GM23248 (cell line): ENCODE measurements at regions not wholly inside any gene's neighbourhood (a gene's known extent, or its start where the extent isn't known, plus 50 kb on each side); places are given as distances from the start of the nearest gene placed in this dataset.

Experiments used
- DNase-seq: peaks from one replicate; pipeline ENCODE4 v3.0.0-alpha.2; 2015
- H2AFZ ChIP-seq: fragments of 200-600 bp; sonication (generic); 2 replicates; pipeline ENCODE4 v1.6.1; 2016; ENCODE audit warnings: antibody characterized with exemption
- H3F3A ChIP-seq: fragments of 200-600 bp; sonication (generic); 2 replicates; pipeline ENCODE4 v1.6.1; 2016; ENCODE audit warnings: mild to moderate bottlenecking, antibody characterized with exemption, mixed run types; ENCODE audit not compliant: insufficient read depth
- H3K27ac ChIP-seq: fragments of 200-600 bp; sonication (generic); 2 replicates; pipeline ENCODE4 v1.5.1; 2016; ENCODE audit warnings: mild to moderate bottlenecking
- H3K27me3 ChIP-seq: fragments of 200-600 bp; sonication (generic); replicated peaks from 2 replicates; pipeline ENCODE4 v1.6.1; 2016; ENCODE audit warnings: mild to moderate bottlenecking; ENCODE audit not compliant: insufficient read depth
- H3K36me3 ChIP-seq: fragments of 200-600 bp; sonication (generic); 2 replicates; pipeline ENCODE4 v1.6.1; 2016; ENCODE audit warnings: low read depth, mild to moderate bottlenecking
- H3K4me1 ChIP-seq: fragments of 200-600 bp; sonication (generic); 2 replicates; pipeline ENCODE4 v1.6.1; 2016; ENCODE audit warnings: mild to moderate bottlenecking; ENCODE audit not compliant: insufficient read depth
- H3K4me2 ChIP-seq: fragments of 200-600 bp; sonication (generic); one replicate; pipeline ENCODE4 v1.6.1; 2016; ENCODE audit warnings: mild to moderate bottlenecking; ENCODE audit not compliant: unreplicated experiment
- H3K4me3 ChIP-seq: fragments of 200-600 bp; sonication (generic); 2 replicates; pipeline ENCODE4 v1.5.1; 2016; ENCODE audit warnings: mild to moderate bottlenecking
- H3K79me2 ChIP-seq: fragments of 200-600 bp; sonication (generic); 2 replicates; pipeline ENCODE4 v1.6.1; 2016; ENCODE audit warnings: mild to moderate bottlenecking; ENCODE audit not compliant: insufficient read depth
- H3K9ac ChIP-seq: fragments of 200-600 bp; sonication (generic); 2 replicates; pipeline ENCODE4 v1.6.1; 2016; ENCODE audit warnings: mild to moderate bottlenecking
- H3K9me2 ChIP-seq: fragments of 200-600 bp; sonication (generic); 2 replicates; pipeline ENCODE4 v1.6.1; 2016; ENCODE audit warnings: mixed run types, mild to moderate bottlenecking, moderate library complexity; ENCODE audit not compliant: insufficient read depth
- H3K9me3 ChIP-seq: fragments of 200-600 bp; sonication (generic); one replicate; pipeline ENCODE4 v1.6.1; 2017; ENCODE audit warnings: low read depth
- H4K20me1 ChIP-seq: fragments of 200-600 bp; sonication (generic); 2 replicates; pipeline ENCODE4 v1.6.0; 2016; ENCODE audit not compliant: insufficient read depth
- EZH2 ChIP-seq: fragments of 200-600 bp; sonication (generic); IDR thresholded peaks from 2 replicates; pipeline ENCODE4 v1.6.1; 2018; ENCODE audit warnings: antibody characterized with exemption, mild to moderate bottlenecking; ENCODE audit not compliant: insufficient read depth, poor library complexity, severe bottlenecking
- EZH2phosphoT487 ChIP-seq: fragments of 200-600 bp; sonication (generic); IDR thresholded peaks from 2 replicates; pipeline ENCODE4 v1.6.1; 2018; ENCODE audit warnings: antibody characterized with exemption, moderate library complexity, mild to moderate bottlenecking, low read depth; ENCODE audit not compliant: insufficient read depth
- WGBS, 2 experiments: methylation state at CpG; one replicate each; pipeline ENCODE4 v1.1.6; 2015 to 2017; ENCODE audit warnings: low lambda C conversion rate in 2 of 2, low coverage in 1 of 2; ENCODE audit errors: missing lambda C conversion rate in 2 of 2; 5-methylcytosine and 5-hydroxymethylcytosine counted together
- in situ Hi-C: fragments of 300-500 bp; cut with MboI; formaldehyde crosslinking; loops from 2 replicates; pipeline ENCODE4 v1.15.0; 2020

GRCh38 chr12:111310076-111310870 lies 58.6 kb downstream of the PHETA1 start:
- DNase-seq: no peak
- Histone ChIP-seq H3K4me1 (no peaks in the 10 kb centered on the region), H3K4me2 (no peak overlapping the region), H3K27me3 (no peaks in the 10 kb centered on the region; the same call in 1 of the 2 replicates), H3K36me3 (no peaks in the 10 kb centered on the region), H3K27ac (no peak overlapping the region), H3K4me3 (no peak overlapping the region), H3K9ac (no peak overlapping the region), H3K79me2 (no peaks in the 10 kb centered on the region), H3K9me3 (no peaks in the 10 kb centered on the region), H3F3A (no peaks in the 10 kb centered on the region), H4K20me1 (no peaks in the 10 kb centered on the region), H3K9me2 (no peaks in the 10 kb centered on the region), H2AFZ (no peak overlapping the region)
- in situ Hi-C loops: no loop called here
- TF ChIP-seq EZH2: no peak
- no peak for TF ChIP-seq EZH2phosphoT487
- 70 to 85% methylated on average over 16 to 28 of the region's 37 CpGs for WGBS, 2 experiments

- in situ Hi-C loops: loop anchor here (10.0 kb wide), 1 partner anchor 375 kb away; no protein-coding TSS in a partner anchor
- no peak overlapping the region for H3K9ac ChIP-seq
- H3K79me2 ChIP-seq: no peaks in the 10 kb centered on the region
- no peaks in the 10 kb centered on the region for H4K20me1 ChIP-seq
- H3F3A ChIP-seq: no peaks in the 10 kb centered on the region
- H3K4me3 ChIP-seq: no peak overlapping the region
- H3K27ac ChIP-seq: no peak overlapping the region
- H3K27me3 ChIP-seq: no peaks in the 10 kb centered on the region; the same call in 1 of the 2 replicates
- TF ChIP-seq EZH2: no peak
- no peak for TF ChIP-seq EZH2phosphoT487
- H3K36me3 ChIP-seq: no peaks in the 10 kb centered on the region
- H3K9me3 ChIP-seq: peaks cover 2% of the 10 kb centered on the region
- no peak for DNase-seq
- no peak overlapping the region for H2AFZ ChIP-seq
- no peak overlapping the region for H3K4me2 ChIP-seq
- H3K4me1 ChIP-seq: no peaks in the 10 kb centered on the region
- H3K9me2 ChIP-seq: no peaks in the 10 kb centered on the region
- WGBS, 2 experiments: 30 to 40% methylated on average over 1 to 3 of the region's 3 CpGs
Measured at GRCh38 chr12:111309584-111309983, 59.3 kb downstream of the PHETA1 start.

GRCh38 chr12:111308473-111308872 lies 60.4 kb downstream of the PHETA1 start:
- H3K27me3 ChIP-seq: no peaks in the 10 kb centered on the region; the same call in 1 of the 2 replicates
- no peak overlapping the region for H2AFZ ChIP-seq
- no peak overlapping the region for H3K27ac ChIP-seq
- no peaks in the 10 kb centered on the region for H3K9me2 ChIP-seq
- no peak overlapping the region for H3K4me3 ChIP-seq
- in situ Hi-C loops: loop anchor here (10.0 kb wide), 1 partner anchor 374 kb away; no protein-coding TSS in a partner anchor
- H3K79me2 ChIP-seq: no peaks in the 10 kb centered on the region
- no peak for TF ChIP-seq EZH2
- TF ChIP-seq EZH2phosphoT487: no peak
- 50 to 55% methylated on average over 7 of the region's 7 CpGs for WGBS, 2 experiments
- H3K4me1 ChIP-seq: no peaks in the 10 kb centered on the region
- H3K9me3 ChIP-seq: peaks cover 2% of the 10 kb centered on the region
- no peak for DNase-seq
- H3F3A ChIP-seq: no peaks in the 10 kb centered on the region
- H4K20me1 ChIP-seq: no peaks in the 10 kb centered on the region
- H3K4me2 ChIP-seq: no peak overlapping the region
- no peaks in the 10 kb centered on the region for H3K36me3 ChIP-seq
- no peak overlapping the region for H3K9ac ChIP-seq

GRCh38 chr12:111304642-111305071 lies 64.2 kb downstream of the PHETA1 start:
- no peak overlapping the region for H3K9ac ChIP-seq
- H3K9me3 ChIP-seq: peaks cover 2% of the 10 kb centered on the region
- WGBS, 2 experiments: 24 to 25% methylated on average over 3 of the region's 3 CpGs
- H3K4me3 ChIP-seq: no peak overlapping the region
- no peaks in the 10 kb centered on the region for H3K79me2 ChIP-seq
- no peaks in the 10 kb centered on the region for H3K9me2 ChIP-seq
- no peak overlapping the region for H2AFZ ChIP-seq
- H3K36me3 ChIP-seq: no peaks in the 10 kb centered on the region
- H3K4me2 ChIP-seq: no peak overlapping the region
- TF ChIP-seq EZH2phosphoT487: no peak
- no peak for TF ChIP-seq EZH2
- no peaks in the 10 kb centered on the region for H4K20me1 ChIP-seq
- no peak for DNase-seq
- no peak overlapping the region for H3K27ac ChIP-seq
- in situ Hi-C loops: loop anchor here (10.0 kb wide), 1 partner anchor 370 kb away; no protein-coding TSS in a partner anchor
- H3K4me1 ChIP-seq: no peaks in the 10 kb centered on the region
- 0 out of 2 replicates have a peak, but pooled peaks cover 7% of the 10 kb centered on the region for H3K27me3 ChIP-seq
- no peaks in the 10 kb centered on the region for H3F3A ChIP-seq
